CD4-positive, alpha-beta T cell treated with Interleukin-17A for 1 hour (primary cell): ENCODE measurements at regions not wholly inside any gene's neighbourhood (a gene's known extent, or its start where the extent isn't known, plus 50 kb on each side); places are given as distances from the start of the nearest gene placed in this dataset.

Experiments
- DNase-seq: peaks from one replicate; pipeline ENCODE4 v3.0.0-alpha.2; 2020

DNA sequence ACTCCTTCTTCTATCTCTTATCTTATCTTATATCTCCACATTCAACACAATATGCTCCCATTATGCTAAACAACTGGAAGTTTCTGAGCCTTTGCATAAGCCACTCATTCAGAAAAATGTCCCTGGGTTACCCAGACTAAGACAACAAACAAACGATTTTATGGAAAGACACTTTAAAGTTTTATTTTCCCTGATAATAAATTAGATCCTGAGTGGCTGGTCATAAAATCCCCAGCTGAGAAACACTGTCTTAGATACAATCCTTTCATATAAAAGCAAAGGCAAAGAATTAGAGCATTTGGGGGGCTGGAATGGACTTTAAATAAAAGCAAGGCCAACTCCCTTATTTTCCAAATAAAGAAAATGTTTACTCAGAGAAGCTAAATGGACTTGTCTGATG is 322.3 kb downstream of the GBE1 start:
- no peak for DNase-seq

GRCh38 chr3:81437683-81438082 is 323.8 kb downstream of the GBE1 start:
- DNase-seq, result no peak

DNA sequence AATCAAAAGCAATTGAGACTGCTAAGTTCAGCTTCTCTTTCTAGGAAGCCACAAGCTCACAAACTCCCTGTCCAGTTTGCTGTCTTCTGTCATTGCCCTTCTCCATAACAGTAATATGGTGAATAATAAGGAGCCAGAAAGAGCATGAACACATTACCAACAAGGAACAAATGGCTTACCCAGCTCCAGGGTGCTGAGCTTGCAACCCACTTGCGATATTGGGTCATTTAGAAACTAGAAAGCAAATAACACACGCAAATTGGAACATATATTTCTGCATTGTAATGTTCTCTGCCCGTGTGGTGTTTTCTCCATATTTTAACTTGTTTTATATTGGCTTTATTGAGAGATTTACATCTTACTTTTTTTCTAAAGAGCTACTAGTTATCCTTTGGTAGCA is 325.3 kb downstream of the GBE1 start:
- no peak for DNase-seq

DNA sequence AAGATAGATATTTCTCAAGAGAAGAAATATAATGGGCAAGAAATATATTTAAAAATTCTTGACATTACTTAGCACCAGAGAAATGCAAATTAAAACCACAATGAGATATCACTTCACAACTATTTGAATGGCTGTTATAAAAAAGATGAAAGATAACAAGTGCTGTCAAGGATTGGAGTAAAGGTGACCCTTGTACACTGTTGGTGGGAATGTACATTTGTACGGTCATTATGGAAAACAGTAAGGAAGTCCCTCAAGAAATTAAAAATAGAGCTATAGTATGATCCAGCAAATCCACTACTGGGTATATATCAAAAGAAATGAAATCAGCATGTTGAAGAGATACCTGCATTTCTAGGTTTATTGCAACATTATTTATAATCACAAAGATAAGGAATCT is 326.4 kb downstream of the GBE1 start:
- no peak for DNase-seq

- DNase-seq, result no peak
Observed at GRCh38 chr3:81434161-81434560, 327.3 kb downstream of the GBE1 start.

GRCh38 chr3:81433675-81434074 is 327.8 kb downstream of the GBE1 start:
- DNase-seq, result no peak

GRCh38 chr3:81432456-81432855 is 329.0 kb downstream of the GBE1 start:
- no peak for DNase-seq

DNA sequence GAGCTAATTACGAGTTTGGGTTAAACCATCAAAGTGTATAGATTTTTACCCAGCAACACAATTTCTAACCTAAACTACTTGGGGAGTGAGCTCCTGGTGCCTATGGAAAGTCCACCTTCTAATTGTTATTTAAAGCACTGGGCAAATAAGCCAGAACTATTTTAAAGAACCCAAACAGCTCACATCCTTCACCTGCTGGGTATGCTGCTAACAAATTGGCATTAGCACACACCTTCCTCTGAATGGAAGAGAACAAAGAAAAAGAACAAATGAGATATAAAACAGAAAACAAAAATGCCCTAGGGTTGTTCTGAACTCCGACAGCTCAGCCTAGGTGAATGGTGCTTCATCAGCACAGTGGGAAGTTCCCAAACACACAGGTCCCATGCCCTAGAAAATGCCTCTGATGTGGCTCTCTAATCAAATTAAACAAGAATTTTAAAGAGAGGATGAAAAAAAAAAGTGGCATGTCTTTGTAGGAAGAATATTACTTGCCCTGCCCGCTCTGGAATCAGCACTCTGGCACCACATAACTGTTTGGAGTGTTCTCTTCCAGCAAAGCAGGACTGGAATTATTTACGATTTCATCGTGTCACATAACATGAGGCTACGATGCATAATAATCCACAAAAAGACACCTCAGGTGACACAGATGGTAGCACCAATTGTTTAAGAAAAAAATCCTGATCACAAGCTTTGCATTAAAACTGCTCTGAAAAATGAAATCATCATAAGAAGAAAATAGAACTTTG is 334.4 kb downstream of the GBE1 start:
- DNase-seq, result no peak

- no peak for DNase-seq
Observed at GRCh38 chr3:81425198-81425868, 336.1 kb downstream of the GBE1 start.

GRCh38 chr3:81419228-81419627 is 342.2 kb downstream of the GBE1 start:
- DNase-seq, result no peak

DNA sequence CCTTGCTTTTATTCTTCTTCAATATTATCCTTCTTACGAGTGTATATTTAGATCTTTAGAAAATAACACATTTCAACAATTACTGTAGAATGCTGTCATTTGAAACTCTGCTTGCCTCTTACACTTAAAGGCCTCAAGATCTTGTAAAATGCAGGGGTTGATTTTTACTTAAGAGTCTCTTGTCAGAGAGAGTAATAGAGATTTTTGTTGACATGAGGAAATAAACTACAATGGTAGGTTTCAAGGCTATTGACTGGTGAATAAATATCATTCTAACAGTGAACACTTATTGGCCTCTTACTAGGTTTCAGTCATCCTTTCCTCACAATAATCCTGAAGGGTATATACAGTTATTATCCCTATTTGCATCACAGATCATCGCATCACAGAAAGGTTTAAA is 344.6 kb downstream of the GBE1 start:
- DNase-seq, result no peak

GRCh38 chr3:81406318-81406717 is 355.1 kb downstream of the GBE1 start:
- DNase-seq, result no peak

- DNase-seq, result no peak
Observed at GRCh38 chr3:81395739-81396513, 365.5 kb downstream of the GBE1 start.

- no peak for DNase-seq
Observed at GRCh38 chr3:81394651-81395524, 366.6 kb downstream of the GBE1 start.

- no peak for DNase-seq
Observed at GRCh38 chr3:81393251-81393650, 368.2 kb downstream of the GBE1 start.

- no peak for DNase-seq
Observed at GRCh38 chr3:81390796-81391195, 370.6 kb downstream of the GBE1 start.

- DNase-seq, result no peak
Observed at GRCh38 chr3:81388191-81388590, 373.3 kb downstream of the GBE1 start.

GRCh38 chr3:81382470-81382869 is 379.0 kb downstream of the GBE1 start:
- DNase-seq, result no peak

- DNase-seq, result no peak
Observed at GRCh38 chr3:81380234-81380633, 381.2 kb downstream of the GBE1 start.

- no peak for DNase-seq
Observed at GRCh38 chr3:81378552-81379293, 382.7 kb downstream of the GBE1 start.

DNA sequence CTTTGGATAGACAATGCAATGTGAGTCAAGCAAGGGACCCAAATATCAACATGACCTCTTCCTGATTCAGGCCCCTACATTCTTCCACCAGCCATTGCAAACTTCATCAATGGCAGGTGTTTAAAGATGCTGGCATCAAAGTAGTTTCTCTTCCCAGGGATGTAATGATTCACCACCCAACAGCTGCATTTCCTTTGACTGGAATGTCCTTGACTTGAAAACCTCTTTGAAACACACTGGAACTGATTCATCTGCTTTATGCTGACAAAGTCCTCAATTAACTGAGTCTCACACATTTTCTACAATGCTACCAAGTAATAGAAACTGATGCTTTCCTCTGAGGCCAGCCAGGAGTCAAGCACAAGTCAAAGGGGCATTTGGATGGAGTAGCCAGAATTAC is 385.5 kb downstream of the GBE1 start:
- no peak for DNase-seq

DNA sequence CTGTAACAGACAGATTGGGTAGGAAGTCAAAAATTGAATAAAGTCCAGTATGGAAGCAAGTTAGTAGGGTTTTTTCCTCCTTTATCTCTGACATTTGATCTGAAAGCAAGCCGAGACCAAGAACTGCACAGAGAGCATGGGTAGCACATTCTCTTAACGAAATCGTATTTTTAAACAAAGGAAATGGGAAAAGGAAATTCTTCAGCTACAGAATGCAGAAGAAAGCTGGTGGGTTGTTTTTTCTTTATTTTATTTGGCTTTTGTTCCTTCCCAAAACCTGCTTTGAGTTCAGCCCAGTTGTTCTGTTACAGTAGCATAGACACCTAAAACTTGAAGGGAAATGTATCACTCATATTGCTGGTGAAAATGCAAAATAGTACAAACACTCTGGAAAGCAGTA is 397.0 kb downstream of the GBE1 start:
- DNase-seq, result no peak
